Naive thymus-derived CD8-positive, alpha-beta T cell (primary cell): ENCODE measurements at regions not wholly inside any gene's neighbourhood (a gene's known extent, or its start where the extent isn't known, plus 50 kb on each side); places are given as distances from the start of the nearest gene placed in this dataset.

Source experiments
- ATAC-seq, 2 donors: fragments of 150-1000 bp; cut with Tn5 transposase in 1 of 2; sonication (Bioruptor Pico), chemical (Tn5 transposase) in 1 of 2; 1 replicate in 1 of 2; 2 replicates in 1 of 2; pipeline ENCODE4 v1.10.0; 2021; ENCODE audit warnings: mild to moderate bottlenecking in 2 of 2, moderate library complexity in 2 of 2
- POLR2A ChIA-PET: fragments of 350-600 bp; sonication (Branson Sonifier 250); formaldehyde crosslinking; loops from one replicate; lab custom pipeline; 2021; ENCODE audit warnings: antibody characterized with exemption; lab: Charles Lee
- DNase-seq, 10 donors: peaks; one replicate each; pipeline versions ENCODE4 v3.0.0 to v3.0.0-alpha.2; 2020 to 2022
- H3K27ac Mint-ChIP-seq, 10 donors: one replicate each; pipeline ENCODE4 v1.8.0; 2020 to 2022; ENCODE audit warnings: mild to moderate bottlenecking in 10 of 10, mixed read lengths in 10 of 10, moderate library complexity in 4 of 10, inconsistent platforms in 1 of 10
- H3K27me3 Mint-ChIP-seq, 5 donors: one replicate each; pipeline ENCODE4 v1.8.0; 2021 to 2022; ENCODE audit warnings: mixed read lengths in 5 of 5
- H3K36me3 Mint-ChIP-seq, 3 donors: one replicate each; pipeline ENCODE4 v1.8.0; 2020 to 2022; ENCODE audit warnings: mixed read lengths in 3 of 3, mild to moderate bottlenecking in 2 of 3, inconsistent platforms in 1 of 3
- H3K4me1 Mint-ChIP-seq, 4 donors: one replicate each; pipeline ENCODE4 v1.8.0; 2021 to 2022; ENCODE audit warnings: mixed read lengths in 4 of 4
- H3K4me3 Mint-ChIP-seq, 10 donors: one replicate each; pipeline ENCODE4 v1.8.0; 2020 to 2022; ENCODE audit warnings: mild to moderate bottlenecking in 10 of 10, mixed read lengths in 10 of 10, moderate library complexity in 6 of 10, inconsistent platforms in 1 of 10
- H3K9me3 Mint-ChIP-seq, 9 donors: one replicate each; pipeline ENCODE4 v1.8.0; 2020 to 2022; ENCODE audit warnings: mixed read lengths in 9 of 9, mild to moderate bottlenecking in 3 of 9, inconsistent platforms in 1 of 9, moderate library complexity in 1 of 9

- ATAC-seq (no peak), DNase-seq (no peak)
- Mint-ChIP-seq H3K36me3 (no peaks in the 10 kb centered on the region), H3K9me3 (peaks cover 0 to 5% (median 1%) of the 10 kb centered on the region in 9 donors), H3K4me3 (no peak overlapping the region), H3K27me3 (no peaks in the 10 kb centered on the region), H3K4me1 (no peaks in the 10 kb centered on the region), H3K27ac (no peak overlapping the region)
- POLR2A ChIA-PET = no interaction called here
Observed at GRCh38 chr6:56005426-56005825, 130.0 kb upstream of the BMP5 start.

DNA sequence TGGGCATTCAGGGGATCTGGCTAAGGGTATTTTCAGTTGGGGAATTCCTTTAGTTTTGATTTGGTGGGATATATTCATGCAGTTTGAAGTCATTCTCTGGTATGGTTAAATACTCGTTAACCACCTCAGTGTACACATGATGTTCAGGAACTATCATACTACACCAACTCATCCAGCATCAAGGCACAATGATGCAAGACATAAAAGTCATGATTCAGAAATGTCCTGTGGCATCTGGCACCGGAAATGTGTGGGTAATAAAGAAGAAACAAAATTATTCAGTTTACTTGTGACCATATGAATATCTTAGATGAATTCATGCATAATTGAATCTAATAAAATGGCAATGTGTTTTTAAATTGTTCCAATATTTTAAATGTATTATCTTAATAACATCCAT, 129.0 kb upstream of the BMP5 start:
- H3K27ac Mint-ChIP-seq = no peak overlapping the region
- no peaks in the 10 kb centered on the region for H3K36me3 Mint-ChIP-seq
- H3K4me3 Mint-ChIP-seq = no peak overlapping the region
- H3K4me1 Mint-ChIP-seq = no peaks in the 10 kb centered on the region
- POLR2A ChIA-PET = no interaction called here
- no peaks in the 10 kb centered on the region for H3K27me3 Mint-ChIP-seq
- peaks cover 0 to 5% (median 1%) of the 10 kb centered on the region in 9 donors for H3K9me3 Mint-ChIP-seq
- ATAC-seq (no peak), DNase-seq (no peak)

DNA sequence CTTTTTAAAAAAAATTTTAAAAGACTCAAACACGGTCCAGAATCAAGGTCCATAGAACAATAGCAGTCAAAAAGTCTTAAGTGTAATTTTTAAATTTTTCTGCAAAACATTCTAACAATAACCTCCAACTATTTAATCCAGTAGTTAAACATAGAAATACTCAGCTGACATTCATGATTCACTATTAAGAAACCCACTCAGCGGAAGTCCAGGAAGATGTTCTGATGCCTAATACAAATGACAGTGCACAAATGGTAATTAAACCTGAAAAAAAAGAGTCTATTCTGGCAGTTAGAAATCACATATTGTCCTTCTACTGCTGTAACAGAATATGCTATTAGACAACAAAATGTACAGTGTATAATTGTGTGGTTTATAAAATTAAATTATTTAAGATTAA, 128.2 kb upstream of the BMP5 start:
- no peak for DNase-seq
- Mint-ChIP-seq H3K4me3 (no peak overlapping the region), H3K36me3 (no peaks in the 10 kb centered on the region), H3K9me3 (peaks cover 0 to 7% (median 0%) of the 10 kb centered on the region in 9 donors), H3K4me1 (no peaks in the 10 kb centered on the region), H3K27ac (no peak overlapping the region), H3K27me3 (no peaks in the 10 kb centered on the region)
- POLR2A ChIA-PET = no interaction called here
- ATAC-seq = no peak

DNA sequence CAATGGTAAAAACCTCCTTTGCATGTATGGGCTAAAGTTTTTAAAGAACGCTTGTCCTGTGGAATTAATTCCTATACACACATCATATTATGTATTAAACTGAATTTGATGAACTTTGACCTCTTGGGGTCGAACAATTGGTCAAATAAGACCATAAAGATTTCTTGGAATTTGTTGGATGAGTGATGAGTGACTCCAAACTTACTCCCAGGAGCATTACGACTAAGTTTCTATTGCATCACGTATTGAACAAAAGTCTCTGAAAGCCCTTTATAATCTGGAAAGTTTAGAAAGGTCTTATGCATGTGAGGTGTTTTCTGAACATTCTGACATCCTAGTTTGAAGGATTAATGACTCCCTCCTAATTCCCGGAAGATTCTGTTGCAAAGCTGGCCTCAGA, 126.9 kb upstream of the BMP5 start:
- DNase-seq (no peak), ATAC-seq (no peak)
- H3K4me1 Mint-ChIP-seq = no peaks in the 10 kb centered on the region
- H3K4me3 Mint-ChIP-seq = no peak overlapping the region
- peaks cover 0 to 9% (median 4%) of the 10 kb centered on the region in 9 donors for H3K9me3 Mint-ChIP-seq
- no peaks in the 10 kb centered on the region for H3K27me3 Mint-ChIP-seq
- POLR2A ChIA-PET = no interaction called here
- H3K27ac Mint-ChIP-seq = no peak overlapping the region
- H3K36me3 Mint-ChIP-seq = no peaks in the 10 kb centered on the region

DNA sequence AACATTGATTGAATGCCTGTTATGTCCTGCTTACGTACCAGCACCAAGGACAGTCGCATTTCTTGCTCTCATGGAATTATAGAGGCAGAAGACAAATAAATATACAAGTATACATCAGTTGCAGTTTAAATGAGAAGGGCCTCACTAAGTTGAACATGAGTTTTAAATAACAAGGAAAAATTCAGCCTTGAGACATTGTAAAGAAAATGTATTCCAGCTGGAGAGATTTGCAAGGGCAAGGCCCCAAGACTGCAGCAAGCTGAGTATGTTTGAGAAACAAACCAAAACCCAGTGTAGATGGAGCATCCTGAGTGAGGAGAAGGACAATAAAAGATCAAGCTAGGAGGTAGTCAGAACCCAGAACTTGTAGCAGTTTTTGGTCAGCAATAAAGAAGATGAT, 123.2 kb upstream of the BMP5 start:
- POLR2A ChIA-PET = no interaction called here
- H3K36me3 Mint-ChIP-seq = no peaks in the 10 kb centered on the region
- peaks cover 0 to 26% (median 12%) of the 10 kb centered on the region in 9 donors for H3K9me3 Mint-ChIP-seq
- DNase-seq = no peak
- H3K27ac Mint-ChIP-seq = no peak overlapping the region
- H3K27me3 Mint-ChIP-seq = no peaks in the 10 kb centered on the region
- no peaks in the 10 kb centered on the region for H3K4me1 Mint-ChIP-seq
- no peak overlapping the region for H3K4me3 Mint-ChIP-seq
- no peak for ATAC-seq

DNA sequence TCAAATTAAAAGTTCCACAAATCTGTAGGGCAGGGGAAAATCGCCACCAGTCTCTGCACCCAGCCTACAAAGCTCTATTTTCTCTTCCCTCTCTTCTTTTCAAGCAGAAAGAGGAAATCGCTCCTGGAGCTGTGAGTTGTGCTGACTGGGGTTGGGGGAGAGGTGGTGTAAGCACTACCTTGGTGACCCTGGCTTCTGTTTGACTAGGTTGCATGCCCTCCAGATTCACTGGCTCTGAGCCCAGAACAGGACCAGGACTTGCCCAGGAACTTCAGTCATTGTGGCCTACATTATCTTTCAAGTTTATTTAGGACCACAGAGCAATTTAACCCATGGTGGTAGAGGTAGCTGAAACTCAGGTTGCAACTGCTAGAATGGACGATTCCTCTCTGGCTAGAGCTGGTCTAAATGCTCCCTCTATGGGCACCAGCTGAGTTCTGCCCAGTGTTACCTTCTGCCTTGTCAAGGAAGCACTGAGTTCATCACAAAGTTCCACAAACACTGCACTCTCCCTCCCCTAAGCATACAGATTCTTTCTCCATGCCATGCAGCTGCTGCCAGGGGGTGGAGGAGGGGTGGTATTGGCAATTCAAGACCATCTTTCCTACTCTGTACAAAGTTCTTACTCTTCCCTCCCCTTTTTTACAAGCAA, 122.0 kb upstream of the BMP5 start:
- H3K9me3 Mint-ChIP-seq = peaks cover 1 to 28% (median 18%) of the 10 kb centered on the region in 9 donors
- H3K27me3 Mint-ChIP-seq = no peaks in the 10 kb centered on the region
- no peak for ATAC-seq
- peak overlapping the region in 1 of 10 donors; percentile 22 for H3K27ac Mint-ChIP-seq
- H3K36me3 Mint-ChIP-seq = no peaks in the 10 kb centered on the region
- POLR2A ChIA-PET = no interaction called here
- DNase-seq = no peak
- H3K4me1 Mint-ChIP-seq = no peaks in the 10 kb centered on the region
- no peak overlapping the region for H3K4me3 Mint-ChIP-seq

- POLR2A ChIA-PET = no interaction called here
- no peaks in the 10 kb centered on the region for H3K4me1 Mint-ChIP-seq
Observed at GRCh38 chr6:55994531-55994930, 119.1 kb upstream of the BMP5 start.

GRCh38 chr6:55993418-55993817, 118.0 kb upstream of the BMP5 start:
- POLR2A ChIA-PET = no interaction called here
- ATAC-seq (no peak), DNase-seq (no peak)
- Mint-ChIP-seq H3K9me3 (peaks cover 3 to 34% (median 29%) of the 10 kb centered on the region in 9 donors), H3K4me3 (no peak overlapping the region), H3K27me3 (no peaks in the 10 kb centered on the region), H3K4me1 (no peaks in the 10 kb centered on the region), H3K36me3 (no peaks in the 10 kb centered on the region), H3K27ac (no peak overlapping the region)

More at GRCh38 chr6:55994531-55994930, 119.1 kb upstream of the BMP5 start:
- no peaks in the 10 kb centered on the region for H3K36me3 Mint-ChIP-seq
- no peak overlapping the region for H3K4me3 Mint-ChIP-seq
- no peak for DNase-seq
- no peak overlapping the region for H3K27ac Mint-ChIP-seq
- peaks cover 3 to 38% (median 28%) of the 10 kb centered on the region in 9 donors for H3K9me3 Mint-ChIP-seq
- H3K27me3 Mint-ChIP-seq = no peaks in the 10 kb centered on the region
- ATAC-seq = no peak

- ATAC-seq (no peak), DNase-seq (no peak)
- Mint-ChIP-seq H3K4me1 (no peaks in the 10 kb centered on the region), H3K27me3 (no peaks in the 10 kb centered on the region), H3K36me3 (no peaks in the 10 kb centered on the region), H3K27ac (no peak overlapping the region), H3K4me3 (no peak overlapping the region), H3K9me3 (peaks cover 3 to 38% (median 24%) of the 10 kb centered on the region in 9 donors)
- POLR2A ChIA-PET = no interaction called here
Observed at GRCh38 chr6:55992546-55992945, 117.2 kb upstream of the BMP5 start.

DNA sequence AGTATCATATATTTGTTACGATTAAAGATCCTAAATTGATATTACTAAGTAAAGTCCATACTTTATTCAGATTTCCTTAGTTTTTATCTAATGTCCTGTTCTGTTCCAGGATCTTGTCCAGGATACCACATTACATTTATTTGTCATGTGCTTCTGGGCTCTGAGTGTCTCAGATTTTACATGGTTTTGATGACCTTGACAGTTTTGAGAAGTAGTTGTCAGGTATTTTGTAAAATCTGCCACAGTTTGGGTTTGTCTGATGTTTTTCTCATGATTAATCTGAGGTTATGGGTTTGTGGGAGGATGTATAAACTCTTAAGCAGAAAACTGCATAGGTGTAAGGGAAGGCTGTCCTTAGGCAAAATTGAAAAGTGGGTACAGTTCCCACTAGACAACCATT, 109.9 kb upstream of the BMP5 start:
- Mint-ChIP-seq H3K36me3 (no peaks in the 10 kb centered on the region), H3K27ac (no peak overlapping the region), H3K27me3 (no peaks in the 10 kb centered on the region), H3K4me3 (no peak overlapping the region), H3K4me1 (no peaks in the 10 kb centered on the region), H3K9me3 (peaks cover 0 to 32% (median 9%) of the 10 kb centered on the region in 9 donors)
- ATAC-seq (no peak), DNase-seq (no peak)
- POLR2A ChIA-PET = no interaction called here

DNA sequence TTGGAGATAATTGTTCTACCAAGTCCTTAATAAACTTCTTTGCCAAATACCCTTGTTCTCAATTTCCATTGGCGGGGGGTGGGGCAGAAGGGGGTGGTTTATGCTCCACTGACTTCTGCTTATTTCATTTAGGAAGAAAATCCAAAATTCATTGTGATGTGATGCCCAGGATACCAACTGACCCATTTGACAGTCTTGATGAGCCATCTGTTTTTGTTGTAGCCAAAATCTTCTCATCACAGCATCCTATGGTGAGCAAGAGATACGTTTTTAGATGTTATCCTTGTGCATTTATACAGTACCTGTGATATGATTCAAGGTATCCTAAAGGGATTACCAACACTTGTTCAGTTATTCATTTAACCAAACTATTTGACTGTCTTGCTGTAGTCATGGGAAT, 108.5 kb upstream of the BMP5 start:
- POLR2A ChIA-PET = no interaction called here
- ATAC-seq = no peak
- H3K9me3 Mint-ChIP-seq = peaks cover 0 to 32% (median 8%) of the 10 kb centered on the region in 9 donors
- H3K4me1 Mint-ChIP-seq = no peaks in the 10 kb centered on the region
- no peaks in the 10 kb centered on the region for H3K27me3 Mint-ChIP-seq
- no peaks in the 10 kb centered on the region for H3K36me3 Mint-ChIP-seq
- H3K27ac Mint-ChIP-seq = no peak overlapping the region
- no peak for DNase-seq
- no peak overlapping the region for H3K4me3 Mint-ChIP-seq

DNA sequence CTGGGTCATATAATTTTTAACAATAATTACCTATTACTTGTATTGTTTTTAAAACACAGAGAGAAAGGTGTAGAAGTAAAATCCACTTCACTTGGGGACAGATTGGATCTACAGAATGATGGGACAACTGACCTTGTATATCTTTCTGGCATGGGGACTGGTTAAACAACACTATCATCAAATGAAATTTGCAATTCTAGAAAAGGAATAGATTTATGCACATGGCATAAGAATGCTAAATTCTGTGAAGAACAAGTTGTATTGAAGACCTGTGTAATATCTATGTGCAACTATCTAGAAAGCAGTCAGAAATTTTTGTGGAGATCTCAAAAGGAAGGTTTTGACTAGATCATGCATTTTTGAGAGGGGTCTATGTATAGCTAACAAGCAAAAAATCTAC, 106.3 kb upstream of the BMP5 start:
- peaks cover 0 to 23% (median 8%) of the 10 kb centered on the region in 9 donors for H3K9me3 Mint-ChIP-seq
- POLR2A ChIA-PET = no interaction called here
- no peak overlapping the region for H3K4me3 Mint-ChIP-seq
- DNase-seq (no peak), ATAC-seq (no peak)
- no peaks in the 10 kb centered on the region for H3K4me1 Mint-ChIP-seq
- no peaks in the 10 kb centered on the region for H3K36me3 Mint-ChIP-seq
- no peaks in the 10 kb centered on the region for H3K27me3 Mint-ChIP-seq
- no peak overlapping the region for H3K27ac Mint-ChIP-seq

DNA sequence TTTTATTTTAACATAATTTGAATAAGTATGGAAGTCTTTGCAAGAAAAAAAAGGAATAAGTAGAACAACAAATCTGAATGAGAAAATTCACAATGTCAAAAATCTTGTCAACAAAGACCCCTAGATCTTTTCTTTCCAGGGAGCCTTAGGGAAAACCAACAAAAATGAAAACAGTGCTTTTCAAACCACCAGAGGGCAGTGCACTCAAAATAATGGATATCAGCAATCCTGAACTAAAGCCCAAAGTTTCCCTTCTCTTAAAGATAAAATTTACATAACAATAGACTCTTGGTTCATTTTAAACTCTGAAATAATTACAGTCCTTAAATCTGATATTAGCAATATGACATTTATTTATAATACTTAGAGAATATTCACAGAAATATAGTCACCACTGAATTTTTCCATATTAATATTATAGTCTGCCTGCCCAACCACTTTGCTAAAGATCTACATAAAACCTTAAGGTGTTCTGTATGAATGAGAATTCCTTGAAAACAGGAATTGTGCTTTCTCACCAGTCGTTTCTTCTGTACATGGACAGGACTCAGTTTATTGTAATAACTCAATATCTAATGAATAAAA, 105.3 kb upstream of the BMP5 start:
- no peak for ATAC-seq
- Mint-ChIP-seq H3K27ac (no peak overlapping the region), H3K4me3 (no peak overlapping the region), H3K36me3 (no peaks in the 10 kb centered on the region), H3K9me3 (peaks cover 0 to 23% (median 7%) of the 10 kb centered on the region in 9 donors), H3K4me1 (no peaks in the 10 kb centered on the region), H3K27me3 (no peaks in the 10 kb centered on the region)
- POLR2A ChIA-PET = no interaction called here
- no peak for DNase-seq

GRCh38 chr6:55979526-55979925, 104.1 kb upstream of the BMP5 start:
- H3K4me1 Mint-ChIP-seq = no peaks in the 10 kb centered on the region

More at GRCh38 chr6:55979526-55979925, 104.1 kb upstream of the BMP5 start:
- Mint-ChIP-seq H3K9me3 (peaks cover 0 to 18% (median 5%) of the 10 kb centered on the region in 9 donors), H3K4me3 (no peak overlapping the region), H3K27me3 (no peaks in the 10 kb centered on the region), H3K36me3 (no peaks in the 10 kb centered on the region), H3K27ac (no peak overlapping the region)
- ATAC-seq (no peak), DNase-seq (no peak)
- POLR2A ChIA-PET = no interaction called here
